CD4-positive, alpha-beta T cell treated with Interleukin-6 for 4 hours (primary cell): ENCODE measurements at regions not wholly inside any gene's neighbourhood (a gene's known extent, or its start where the extent isn't known, plus 50 kb on each side); places are given as distances from the start of the nearest gene placed in this dataset.
"Not testable (repeated sequence)": the region's sequence is repeated elsewhere in the genome, so short reads cannot be mapped to it uniquely, and the experiment has no call there.

Experiments used
- DNase-seq: peaks from one replicate; pipeline ENCODE4 v3.0.0-alpha.2; 2020; ENCODE audit warnings: mixed read lengths

DNA sequence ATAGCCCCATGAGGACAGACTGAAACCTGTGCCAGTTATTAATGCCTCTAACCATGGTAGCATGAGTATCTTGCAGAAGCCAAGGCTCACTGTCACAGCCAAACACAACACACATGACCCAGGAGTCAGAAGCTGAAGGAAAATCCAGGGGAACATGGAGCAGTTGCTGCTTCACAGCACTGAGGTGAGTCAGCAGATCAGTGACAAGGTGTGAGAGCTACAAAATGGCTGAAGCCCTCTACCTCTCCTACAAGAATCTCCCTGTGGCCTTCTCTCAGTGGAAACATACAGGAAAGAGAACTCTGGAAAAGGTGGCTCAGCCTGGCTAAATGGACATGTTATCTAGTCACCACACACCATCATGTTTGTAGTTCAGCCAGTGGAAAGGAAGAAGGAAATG is 93.5 kb downstream of the NAB1 start:
- no peak for DNase-seq

DNA sequence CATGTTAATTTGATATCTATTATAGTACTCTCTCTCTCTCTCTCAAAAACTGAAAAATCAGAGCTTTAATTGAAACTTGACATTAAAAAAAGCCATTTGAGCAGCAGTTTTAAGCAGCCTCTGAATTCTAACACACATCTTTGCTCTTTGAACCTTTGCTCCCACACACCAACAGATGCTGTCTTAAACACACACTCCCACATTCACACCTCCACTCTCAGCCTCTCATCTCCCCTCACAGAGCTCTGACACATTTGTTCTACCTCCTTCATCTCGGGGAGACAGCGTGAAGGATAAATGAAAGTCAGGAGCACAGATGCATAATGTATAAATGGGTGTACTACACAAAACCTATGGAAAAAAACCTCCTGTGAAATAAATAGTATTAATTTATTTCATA is 95.2 kb downstream of the NAB1 start:
- no peak for DNase-seq

GRCh38 chr2:190746971-190747761 is 98.3 kb downstream of the NAB1 start:
- no peak for DNase-seq

DNA sequence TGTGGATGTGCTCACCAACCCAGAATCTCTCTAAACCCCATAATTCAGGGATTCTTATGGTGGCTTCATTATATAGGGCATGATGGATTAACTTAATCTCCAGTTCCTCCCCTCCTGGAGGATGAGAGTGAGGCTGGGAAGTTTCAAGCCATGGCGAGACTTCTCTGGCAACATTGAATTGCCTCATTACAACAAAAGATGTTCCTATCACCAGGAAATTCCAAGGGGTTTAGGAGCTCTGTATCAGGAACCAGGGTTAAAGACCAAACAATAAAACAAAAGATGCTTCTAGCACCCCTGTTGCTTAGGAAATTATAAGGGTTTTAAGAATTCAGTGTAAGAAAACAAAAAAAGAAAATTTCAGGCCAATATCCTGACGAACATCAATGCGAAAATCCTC is 100.1 kb downstream of the NAB1 start:
- no peak for DNase-seq

DNA sequence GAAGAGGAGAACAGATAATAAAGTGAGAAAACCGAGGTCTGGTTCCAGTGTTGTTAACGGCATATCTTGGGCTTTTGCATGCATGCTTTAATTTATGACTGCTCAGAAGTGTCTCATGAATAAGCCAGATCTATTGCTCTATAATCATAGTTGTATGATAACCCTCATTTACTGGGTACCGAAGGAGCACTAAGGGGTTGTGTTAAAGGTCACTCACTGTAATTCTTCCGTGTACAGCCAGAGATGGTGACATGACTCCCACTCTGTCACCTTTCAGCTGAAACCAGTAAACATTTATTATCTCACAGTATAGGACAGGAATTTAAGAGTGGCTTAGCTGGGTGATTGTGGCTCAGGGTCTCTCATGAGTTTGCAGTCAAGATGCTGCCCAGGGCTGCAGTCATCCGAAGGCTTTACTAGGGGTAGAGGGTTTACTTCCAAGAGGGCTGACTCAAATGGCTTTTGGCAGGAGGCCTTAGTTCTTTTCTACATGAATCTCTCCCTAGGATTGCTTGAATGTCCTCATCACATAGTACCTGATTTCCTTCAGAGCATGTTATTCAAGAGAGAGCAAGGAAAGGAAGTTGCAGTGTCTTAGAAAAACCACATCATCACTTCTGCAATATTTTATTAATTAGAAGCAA is 107.0 kb downstream of the NAB1 start:
- DNase-seq: no peak

GRCh38 chr2:190759749-190760213 is 110.9 kb downstream of the NAB1 start:
- no peak for DNase-seq

- DNase-seq: not testable (repeated sequence)
These were observed 111.7 kb downstream of the NAB1 start for GRCh38 chr2:190760353-190761150.

DNA sequence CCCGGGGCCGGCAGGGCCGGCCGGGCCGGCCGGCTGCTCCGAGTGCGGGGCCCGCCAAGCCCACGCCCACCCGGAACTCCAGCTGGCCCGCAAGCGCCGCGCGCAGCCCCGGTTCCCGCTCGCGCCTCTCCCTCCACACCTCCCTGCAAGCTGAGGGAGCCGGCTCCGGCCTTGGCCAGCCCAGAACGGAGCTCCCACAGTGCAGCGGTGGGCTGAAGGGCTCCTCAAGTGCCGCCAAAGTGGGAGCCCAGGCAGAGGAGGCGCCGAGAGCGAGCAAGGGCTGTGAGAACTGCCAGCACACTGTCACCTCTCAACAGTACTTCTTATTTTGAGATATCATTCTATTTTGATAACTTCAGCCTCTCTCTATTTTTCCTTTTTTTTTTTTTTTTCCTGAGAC is 112.3 kb downstream of the NAB1 start:
- DNase-seq: not testable (repeated sequence)

GRCh38 chr2:190762566-190762965 is 113.7 kb downstream of the NAB1 start:
- DNase-seq: no peak

GRCh38 chr2:190763100-190763499 is 114.2 kb downstream of the NAB1 start:
- no peak for DNase-seq

- no peak for DNase-seq
These were observed 115.1 kb downstream of the NAB1 start for GRCh38 chr2:190763901-190764514.

DNA sequence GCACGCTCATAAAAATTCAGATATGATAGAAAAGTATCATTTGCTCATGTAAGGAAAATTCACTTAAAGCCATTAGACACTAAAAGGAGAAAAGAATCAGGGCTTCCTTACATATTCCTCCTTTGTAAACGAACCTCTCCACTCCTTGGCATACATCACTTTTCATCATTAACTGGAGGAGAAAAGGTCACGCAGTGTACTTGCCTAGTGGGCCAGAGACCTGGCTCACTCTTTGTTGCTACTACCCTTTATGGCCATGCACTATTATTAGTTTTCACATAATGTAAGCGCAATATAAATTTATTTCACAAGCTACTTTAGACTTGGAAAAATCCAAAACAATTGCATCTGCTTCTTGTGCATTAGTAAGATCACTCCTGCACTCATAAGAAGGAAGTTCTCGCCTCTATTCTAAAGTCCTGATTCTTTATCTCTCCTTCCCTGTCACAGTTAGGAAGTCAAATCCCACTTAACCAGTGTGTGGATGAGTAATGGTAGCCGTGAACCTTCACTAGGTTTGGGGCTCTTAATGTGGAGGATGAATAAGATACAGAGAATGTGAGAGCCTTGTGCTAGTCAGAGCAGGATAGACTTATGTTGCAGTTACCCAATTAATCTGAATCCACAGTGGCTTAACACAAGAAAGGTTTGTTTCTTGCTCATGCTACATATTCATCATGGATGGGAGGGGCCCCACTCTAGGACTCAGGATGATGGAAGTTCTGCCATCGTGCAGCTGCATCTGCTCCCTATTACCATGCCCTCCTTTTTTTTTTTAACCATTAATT is 115.0 kb upstream of the GLS start:
- DNase-seq: no peak

DNA sequence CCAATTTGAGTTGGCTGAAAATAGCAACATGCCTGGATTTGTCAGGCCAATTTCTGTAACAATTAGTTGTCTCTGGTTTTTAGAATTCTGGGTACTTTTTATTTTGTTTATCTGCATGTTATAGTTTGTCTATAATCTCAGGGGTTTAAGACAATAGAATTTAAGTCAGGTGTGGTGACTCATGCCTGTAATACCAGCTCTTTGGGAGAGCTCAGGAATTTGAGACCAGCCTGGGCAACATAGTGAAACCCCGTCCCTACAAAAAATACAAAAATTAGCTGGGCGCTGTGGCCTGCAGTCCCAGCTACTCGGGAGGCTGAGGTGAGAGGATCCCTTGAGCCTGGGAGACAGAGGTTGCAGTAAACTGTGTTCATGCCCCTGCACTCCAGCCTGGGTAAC is 114.4 kb upstream of the GLS start:
- DNase-seq: no peak

GRCh38 chr2:190766595-190766994 is 114.0 kb upstream of the GLS start:
- no peak for DNase-seq

DNA sequence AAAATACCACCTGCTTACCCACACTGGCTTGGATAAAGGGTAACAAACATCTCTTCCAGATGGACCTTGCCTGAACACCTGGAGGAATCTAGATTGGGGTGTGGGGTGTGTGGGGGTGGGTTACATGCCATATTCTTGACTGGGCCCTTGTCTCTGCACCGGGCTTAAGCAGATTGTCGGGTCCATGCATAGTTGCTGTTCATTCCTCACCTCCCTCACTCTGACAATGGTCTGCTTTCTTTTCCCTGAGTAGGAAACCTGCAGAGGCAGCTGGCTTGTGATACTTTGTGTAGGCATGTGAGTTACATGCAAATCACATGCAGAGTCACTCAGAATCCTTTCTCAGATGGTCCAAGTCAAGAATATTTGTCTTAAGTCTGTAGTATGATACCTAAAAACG is 112.8 kb upstream of the GLS start:
- no peak for DNase-seq

- DNase-seq: no peak
These were observed 111.4 kb upstream of the GLS start for GRCh38 chr2:190769258-190769657.

- DNase-seq: no peak
These were observed 108.9 kb upstream of the GLS start for GRCh38 chr2:190771726-190772125.

GRCh38 chr2:190780594-190780993 is 100.0 kb upstream of the GLS start:
- DNase-seq: no peak

- peak; percentile 60 for DNase-seq
These were observed 98.9 kb upstream of the GLS start for GRCh38 chr2:190781604-190782198.

- no peak for DNase-seq
These were observed 98.4 kb upstream of the GLS start for GRCh38 chr2:190782264-190782663.

GRCh38 chr2:190783513-190784263 is 96.9 kb upstream of the GLS start:
- no peak for DNase-seq
